ENCODE measurements at regions not wholly inside any gene's neighbourhood (a gene's known extent, or its start where the extent isn't known, plus 50 kb on each side); places are given as distances from the start of the nearest gene placed in this dataset.

GRCh38 chr3:150307311-150308036 lies 100.6 kb upstream of the TSC22D2 start:
- WGBS (ENCODE audit: insufficient coverage, low coverage, low lambda C conversion rate, missing lambda C conversion rate), result 82% methylated on average over 5 of the region's 6 CpGs
- no peak overlapping the region for H3K4me3 ChIP-seq
- intact Hi-C loops (cut with DNase I), result no loop called here

GRCh38 chr3:150306906-150307305 lies 101.2 kb upstream of the TSC22D2 start:
- intact Hi-C loops (cut with DNase I), result no loop called here
- H3K9me3 ChIP-seq, result no peaks in the 10 kb centered on the region
- TF ChIP-seq POLR2A (IDR thresholded peaks at IDR 0.05) (no peak), CTCF (IDR thresholded peaks at IDR 0.05) (no peak)
- no peaks in the 10 kb centered on the region for H3K36me3 ChIP-seq
- no peak overlapping the region for H3K27ac ChIP-seq
- WGBS (ENCODE audit: insufficient coverage, low coverage, low lambda C conversion rate, missing lambda C conversion rate), result 69% methylated on average over 5 of the region's 5 CpGs
- H3K4me3 ChIP-seq, result no peak overlapping the region
- ATAC-seq, result no peak
- H3K4me1 ChIP-seq, result no peaks in the 10 kb centered on the region
- no peaks in the 10 kb centered on the region for H3K27me3 ChIP-seq
- DNase-seq, result no peak

More at GRCh38 chr3:150307311-150308036, 100.6 kb upstream of the TSC22D2 start:
- H3K27me3 ChIP-seq, result no peaks in the 10 kb centered on the region
- TF ChIP-seq POLR2A (IDR thresholded peaks at IDR 0.05) (no peak), CTCF (IDR thresholded peaks at IDR 0.05) (no peak)
- H3K27ac ChIP-seq, result no peak overlapping the region
- no peaks in the 10 kb centered on the region for H3K36me3 ChIP-seq
- ATAC-seq (no peak), DNase-seq (no peak)
- H3K9me3 ChIP-seq, result no peaks in the 10 kb centered on the region
- H3K4me1 ChIP-seq, result no peaks in the 10 kb centered on the region

GRCh38 chr3:150306083-150306482 lies 102.0 kb upstream of the TSC22D2 start:
- Histone ChIP-seq H3K4me1 (no peaks in the 10 kb centered on the region), H3K36me3 (no peaks in the 10 kb centered on the region), H3K27ac (no peak overlapping the region), H3K4me3 (no peak overlapping the region), H3K9me3 (no peaks in the 10 kb centered on the region), H3K27me3 (no peaks in the 10 kb centered on the region)
- TF ChIP-seq CTCF (IDR thresholded peaks at IDR 0.05) (no peak), POLR2A (IDR thresholded peaks at IDR 0.05) (no peak)
- 65% methylated on average over 3 of the region's 3 CpGs for WGBS (ENCODE audit: insufficient coverage, low coverage, low lambda C conversion rate, missing lambda C conversion rate)
- no peak for ATAC-seq
- intact Hi-C loops (cut with DNase I), result no loop called here
- DNase-seq, result no peak

GRCh38 chr3:150303768-150304167 lies 104.3 kb upstream of the TSC22D2 start:
- intact Hi-C loops (cut with DNase I), result no loop called here
- ATAC-seq (peak; percentile 64 to 89 (median 75)), DNase-seq (no peak)
- 37% methylated on average over 3 of the region's 3 CpGs for WGBS (ENCODE audit: insufficient coverage, low coverage, low lambda C conversion rate, missing lambda C conversion rate)
- no peaks in the 10 kb centered on the region for H3K9me3 ChIP-seq
- no peak overlapping the region for H3K4me3 ChIP-seq
- no peaks in the 10 kb centered on the region for H3K36me3 ChIP-seq
- H3K27me3 ChIP-seq, result no peaks in the 10 kb centered on the region
- no peak for TF ChIP-seq POLR2A (IDR thresholded peaks at IDR 0.05)
- peak; percentile 28 to 48 (median 42) for TF ChIP-seq CTCF (IDR thresholded peaks at IDR 0.05)
- no peaks in the 10 kb centered on the region for H3K4me1 ChIP-seq
- no peak overlapping the region for H3K27ac ChIP-seq
